C4-2B (cell line): ENCODE measurements at regions not wholly inside any gene's neighbourhood (a gene's known extent, or its start where the extent isn't known, plus 50 kb on each side); places are given as distances from the start of the nearest gene placed in this dataset.

ENCODE experiments used
- ZFX ChIP-seq: fragments of 450-650 bp; IDR thresholded peaks from 2 replicates; pipeline ENCODE4 v1.6.1; 2017
- TF ChIP-seq, protein P1 (sequence below): fragments of 450-650 bp; conservative IDR thresholded peaks from 2 replicates; pipeline ENCODE4 v1.5.1; 2017; ENCODE audit warnings: mild to moderate bottlenecking

DNA sequence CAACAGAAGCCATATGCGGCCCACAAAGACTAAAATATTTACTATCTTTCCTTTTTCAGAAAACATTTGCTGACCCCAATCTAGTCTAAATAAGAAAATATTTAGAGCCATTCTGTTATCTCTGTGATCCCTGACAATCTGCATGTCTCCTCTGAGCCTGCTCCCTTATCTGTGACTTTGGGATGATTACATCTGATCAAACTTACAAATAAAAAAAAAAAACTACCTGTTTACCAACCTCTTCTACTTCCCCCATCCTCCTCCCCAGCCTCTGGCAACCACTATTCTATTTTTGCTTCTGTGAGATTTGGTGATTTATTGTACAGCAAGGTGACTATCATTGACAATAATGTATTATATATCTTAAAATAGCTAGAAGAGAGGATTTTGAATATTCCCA is 176.3 kb upstream of the CD180 start:
- TF ChIP-seq, protein P1, sequence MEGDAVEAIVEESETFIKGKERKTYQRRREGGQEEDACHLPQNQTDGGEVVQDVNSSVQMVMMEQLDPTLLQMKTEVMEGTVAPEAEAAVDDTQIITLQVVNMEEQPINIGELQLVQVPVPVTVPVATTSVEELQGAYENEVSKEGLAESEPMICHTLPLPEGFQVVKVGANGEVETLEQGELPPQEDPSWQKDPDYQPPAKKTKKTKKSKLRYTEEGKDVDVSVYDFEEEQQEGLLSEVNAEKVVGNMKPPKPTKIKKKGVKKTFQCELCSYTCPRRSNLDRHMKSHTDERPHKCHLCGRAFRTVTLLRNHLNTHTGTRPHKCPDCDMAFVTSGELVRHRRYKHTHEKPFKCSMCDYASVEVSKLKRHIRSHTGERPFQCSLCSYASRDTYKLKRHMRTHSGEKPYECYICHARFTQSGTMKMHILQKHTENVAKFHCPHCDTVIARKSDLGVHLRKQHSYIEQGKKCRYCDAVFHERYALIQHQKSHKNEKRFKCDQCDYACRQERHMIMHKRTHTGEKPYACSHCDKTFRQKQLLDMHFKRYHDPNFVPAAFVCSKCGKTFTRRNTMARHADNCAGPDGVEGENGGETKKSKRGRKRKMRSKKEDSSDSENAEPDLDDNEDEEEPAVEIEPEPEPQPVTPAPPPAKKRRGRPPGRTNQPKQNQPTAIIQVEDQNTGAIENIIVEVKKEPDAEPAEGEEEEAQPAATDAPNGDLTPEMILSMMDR = no peak
- no peak for TF ChIP-seq ZFX
